Fibroblast of upper back skin (primary cell): ENCODE measurements at regions not wholly inside any gene's neighbourhood (a gene's known extent, or its start where the extent isn't known, plus 50 kb on each side); places are given as distances from the start of the nearest gene placed in this dataset.
"Not testable (repeated sequence)": the region's sequence is repeated elsewhere in the genome, so short reads cannot be mapped to it uniquely, and the experiment has no call there.

Experiments used
- DNase-seq: peaks from one replicate; pipeline ENCODE4 v3.0.0-alpha.2; 2013

- no peak for DNase-seq
Measured at GRCh38 chr5:1666812-1667588, 132.6 kb downstream of the MRPL36 start.

GRCh38 chr5:1666221-1666620, 133.4 kb downstream of the MRPL36 start:
- DNase-seq, result no peak

GRCh38 chr5:1665803-1666202, 133.8 kb downstream of the MRPL36 start:
- DNase-seq, result no peak

DNA sequence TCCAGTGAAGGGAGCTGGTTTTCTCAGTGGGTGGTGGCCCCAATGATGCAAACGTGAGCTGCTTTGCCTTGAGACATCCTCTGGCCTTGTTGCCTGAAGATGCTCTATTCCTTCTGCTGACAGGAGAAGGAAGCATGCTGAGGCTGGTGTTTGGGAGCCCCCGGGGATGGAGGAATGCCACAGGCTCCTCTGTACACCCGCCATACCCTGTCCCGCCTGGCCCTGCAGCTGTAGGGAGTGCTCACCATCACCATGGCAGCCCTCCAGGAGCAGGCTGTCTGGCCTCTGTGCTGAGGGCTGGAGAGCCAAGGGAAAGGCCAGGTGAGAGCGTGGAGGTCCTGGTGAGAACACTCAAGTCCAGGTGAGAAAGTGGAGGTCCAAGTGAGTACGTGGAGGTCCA, 134.4 kb downstream of the MRPL36 start:
- no peak for DNase-seq

- no peak for DNase-seq
Measured at GRCh38 chr5:1663186-1663585, 136.5 kb downstream of the MRPL36 start.

- no peak for DNase-seq
Measured at GRCh38 chr5:1662559-1663085, 137.0 kb downstream of the MRPL36 start.

GRCh38 chr5:1661831-1662558, 137.6 kb downstream of the MRPL36 start:
- DNase-seq, result no peak

DNA sequence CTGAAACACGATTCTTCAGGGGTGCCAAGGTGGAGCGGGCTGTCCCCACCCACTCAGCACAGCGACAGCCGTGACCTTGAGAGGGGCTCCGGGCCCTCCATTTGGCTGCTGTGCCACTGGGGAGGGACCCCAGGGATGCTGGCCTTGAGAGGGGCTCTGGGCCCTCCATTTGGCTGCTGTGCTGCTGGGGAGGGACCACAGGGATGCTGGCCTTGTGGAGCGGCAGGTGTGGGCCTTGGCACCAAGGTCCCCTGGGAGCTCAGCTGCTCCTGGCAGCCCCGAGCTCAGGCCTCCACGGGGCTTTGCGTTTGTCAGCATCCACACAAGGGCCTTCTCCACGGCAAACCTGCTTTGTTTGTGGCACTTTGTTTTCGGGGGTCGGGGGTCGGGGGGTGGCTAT, 137.6 kb upstream of the LPCAT1 start:
- DNase-seq, result no peak

GRCh38 chr5:1660511-1660910, 136.8 kb upstream of the LPCAT1 start:
- DNase-seq, result no peak

GRCh38 chr5:1660001-1660400, 136.2 kb upstream of the LPCAT1 start:
- DNase-seq, result no peak

DNA sequence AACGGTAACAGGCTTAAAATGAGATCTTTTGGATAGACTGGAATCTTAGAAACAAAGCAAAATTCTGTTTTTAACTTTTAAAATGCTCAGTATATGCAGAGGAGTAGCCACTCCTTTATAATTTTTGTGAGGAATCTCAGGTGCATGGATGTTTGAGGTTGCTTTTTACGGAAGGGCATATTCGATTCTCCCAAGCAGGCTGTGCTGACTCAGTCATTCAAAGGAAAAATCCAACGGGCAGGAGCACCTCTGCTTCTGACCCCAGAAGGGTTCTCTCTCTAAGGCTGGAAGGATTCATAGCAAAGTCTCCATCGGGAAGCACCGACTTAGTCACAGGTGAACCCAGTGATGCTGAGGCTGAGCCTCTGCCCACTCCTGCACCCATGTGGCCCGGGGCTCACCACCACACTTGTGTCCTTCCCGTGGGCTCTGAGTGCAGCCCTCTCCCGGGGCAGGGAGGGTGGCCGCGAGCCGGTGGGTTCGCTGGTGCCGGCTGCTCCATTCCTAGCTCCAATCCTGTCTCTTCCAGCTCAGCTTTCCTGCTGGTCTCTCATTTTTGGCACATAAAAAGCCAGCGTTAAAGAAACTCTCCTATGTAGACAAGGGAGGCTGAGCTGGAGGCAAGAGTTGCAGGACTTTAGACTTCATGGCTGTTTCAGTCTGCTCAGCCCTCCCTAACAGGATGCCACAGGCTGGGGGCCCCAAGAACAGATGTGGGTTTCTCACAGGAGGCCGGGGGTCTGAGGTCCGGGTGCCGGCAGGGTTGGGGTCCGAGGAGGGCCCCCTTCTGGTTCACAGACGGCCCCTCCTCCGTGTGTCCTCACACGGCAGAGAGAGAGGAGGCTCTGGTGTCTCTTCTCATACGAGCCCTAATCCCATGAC, 135.6 kb upstream of the LPCAT1 start:
- no peak for DNase-seq

DNA sequence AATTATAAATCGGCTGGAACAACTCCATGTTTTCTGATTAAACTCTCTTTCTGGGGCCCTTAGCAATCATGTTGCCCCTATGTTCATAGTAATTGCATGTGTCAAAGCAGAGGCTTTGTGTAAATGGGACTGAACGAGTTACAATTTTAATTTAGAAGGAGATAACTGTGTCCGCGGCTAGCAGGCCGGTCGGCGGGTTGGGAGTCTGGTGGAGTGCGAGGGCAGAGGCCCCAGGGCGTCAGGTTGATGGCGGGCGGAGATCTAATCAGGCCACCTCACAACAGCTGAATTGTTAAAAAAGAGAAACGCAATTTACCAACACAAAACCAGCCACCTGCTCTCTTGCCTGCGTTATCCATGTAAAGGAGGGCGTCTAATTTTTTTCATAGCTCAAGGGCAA, 134.9 kb upstream of the LPCAT1 start:
- no peak for DNase-seq

DNA sequence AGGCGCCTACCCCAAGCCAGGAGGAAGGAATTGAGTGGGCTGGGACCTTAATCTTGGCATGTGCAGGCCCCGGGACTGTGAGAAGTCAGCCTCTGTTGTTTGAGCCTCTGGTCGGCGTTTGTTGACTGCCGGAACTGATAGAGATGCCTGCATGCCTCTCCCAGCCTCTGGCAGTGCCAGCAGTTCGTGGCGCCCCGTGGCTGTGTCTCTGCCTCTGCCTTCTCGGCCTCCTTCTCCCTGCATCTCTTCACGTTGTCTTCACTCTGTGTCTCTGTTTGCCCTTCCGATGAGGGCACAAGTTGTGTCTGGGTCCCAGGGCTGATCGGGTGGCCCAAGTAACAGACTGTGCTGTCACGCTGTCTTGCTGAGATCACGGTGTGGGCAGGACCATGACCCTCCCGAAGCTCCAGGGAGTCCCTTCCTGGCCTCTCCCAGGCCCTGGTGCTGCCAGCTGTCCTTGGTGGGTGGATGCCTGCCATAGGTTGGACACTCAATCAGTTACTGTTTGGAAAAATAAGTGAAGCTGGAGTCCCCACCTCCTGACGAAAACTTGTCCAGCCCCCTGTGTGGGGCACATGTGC, 133.5 kb upstream of the LPCAT1 start:
- DNase-seq, result no peak

DNA sequence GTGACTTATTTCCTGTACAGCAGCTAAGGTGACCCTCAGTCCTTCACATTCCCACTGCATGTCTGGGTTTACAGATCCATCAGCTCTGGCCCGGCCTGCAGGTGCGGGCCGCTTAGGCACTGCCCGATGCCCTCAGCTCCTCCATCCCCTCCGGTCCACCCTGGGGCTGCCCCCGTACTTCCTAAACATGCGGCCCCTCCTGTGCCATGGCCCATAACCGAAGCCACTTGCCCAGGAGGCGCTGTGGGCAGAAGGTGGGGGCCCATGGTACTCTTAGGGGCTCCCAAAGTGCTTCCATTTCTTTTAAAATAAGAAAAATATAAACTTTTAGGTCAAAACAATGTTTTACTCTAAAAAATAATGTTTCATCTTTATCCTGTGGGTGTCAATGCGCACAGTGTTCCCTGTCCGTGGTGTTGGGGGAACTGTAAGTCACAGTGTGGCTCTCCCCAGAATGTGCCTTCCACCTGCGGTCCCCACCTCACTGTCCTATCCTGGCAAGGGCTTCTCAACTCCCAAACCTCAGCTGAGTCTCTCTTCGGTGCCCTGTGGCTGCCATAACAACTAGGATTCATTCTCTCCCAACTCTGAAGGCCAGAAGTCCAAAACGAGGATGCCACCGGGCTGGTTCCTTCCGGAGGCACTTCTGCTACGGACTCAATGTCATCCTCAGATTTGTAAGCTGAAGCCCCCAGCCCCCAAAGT, 132.7 kb upstream of the LPCAT1 start:
- DNase-seq, result no peak

- DNase-seq, result no peak
Measured at GRCh38 chr5:1655496-1656270, 131.9 kb upstream of the LPCAT1 start.

- DNase-seq, result no peak
Measured at GRCh38 chr5:1654786-1655495, 131.2 kb upstream of the LPCAT1 start.

- not testable (repeated sequence) for DNase-seq
Measured at GRCh38 chr5:1653698-1654651, 130.2 kb upstream of the LPCAT1 start.

DNA sequence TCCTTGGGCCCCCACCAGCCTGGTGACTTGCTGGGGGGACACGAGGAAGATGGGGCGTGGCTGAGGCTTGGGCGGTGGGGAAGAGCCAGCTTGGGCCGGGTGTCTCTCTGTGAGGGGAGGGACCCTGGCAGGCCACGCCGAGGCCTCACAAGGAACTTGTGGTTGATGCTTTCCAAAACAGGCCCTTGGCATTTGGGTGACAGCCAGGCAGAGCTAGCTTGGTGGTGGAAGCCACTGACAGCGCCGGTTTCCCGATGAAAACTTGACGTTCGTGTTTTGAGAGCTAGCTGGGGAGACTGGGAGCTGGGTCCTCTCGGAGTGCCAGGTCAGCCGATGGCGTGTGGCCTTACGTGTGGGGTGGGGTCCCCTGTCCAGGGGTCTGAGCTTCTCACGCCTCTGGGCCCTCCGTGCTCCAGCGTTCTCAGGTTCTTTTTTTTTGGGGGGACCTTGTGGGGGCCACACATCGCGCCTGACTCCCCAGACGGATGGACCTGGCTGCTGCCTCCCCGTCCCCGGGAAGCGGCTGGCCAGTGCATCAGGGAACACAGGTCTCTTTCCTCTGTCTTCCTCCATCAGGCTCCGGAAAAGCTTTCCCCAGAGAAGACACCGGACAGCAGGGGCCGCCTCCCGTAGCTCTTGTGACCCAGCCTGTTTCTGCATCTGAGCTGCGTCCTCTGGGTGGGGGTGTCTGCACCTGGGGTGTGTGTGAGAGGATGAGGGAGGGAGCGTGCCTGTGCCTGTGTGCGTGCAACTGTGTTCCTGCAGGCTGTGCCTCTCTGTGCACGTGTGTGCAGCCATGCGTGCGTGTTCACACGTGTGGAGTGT, 129.3 kb upstream of the LPCAT1 start:
- no peak for DNase-seq
